ENCODE measurements at regions not wholly inside any gene's neighbourhood (a gene's known extent, or its start where the extent isn't known, plus 50 kb on each side); places are given as distances from the start of the nearest gene placed in this dataset.

GRCh38 chr2:6773007-6773693 is 92.6 kb downstream of the CMPK2 start:
- Histone ChIP-seq H3K4me2 (ENCODE audit: low read length) (peak overlapping the region; percentile 92), H4K20me1 (ENCODE audit: insufficient read depth, low read length) (no peaks in the 10 kb centered on the region), H3K4me3 (ENCODE audit: insufficient read depth, low read depth, low read length) (peak overlapping the region; percentile 48), H3K27ac (ENCODE audit: low read depth, low read length) (no peak overlapping the region), H3K36me3 (ENCODE audit: insufficient read depth, low read length) (no peaks in the 10 kb centered on the region), H3K79me2 (ENCODE audit: insufficient read depth, low read length) (no peaks in the 10 kb centered on the region), H3K4me1 (ENCODE audit: insufficient read depth, low read length) (peaks cover 3% of the 10 kb centered on the region), H3K27me3 (ENCODE audit: insufficient read depth, low read length) (no peaks in the 10 kb centered on the region), H3K9me3 (ENCODE audit: insufficient read depth, low read depth, low read length) (peaks cover 4% of the 10 kb centered on the region), H3K9ac (ENCODE audit: low read length) (peak overlapping the region; percentile 42), H2AFZ (ENCODE audit: low read depth, low read length) (peak overlapping the region; percentile 85)
- H3K4me3 Mint-ChIP-seq (ENCODE audit: unreplicated experiment): no peak overlapping the region
- peaks cover 17% of the 10 kb centered on the region for H3K27me3 Mint-ChIP-seq (ENCODE audit: low read depth, unreplicated experiment)
- no peaks in the 10 kb centered on the region for H3K9me3 Mint-ChIP-seq (ENCODE audit: unreplicated experiment)
- TF ChIP-seq CTCF (IDR thresholded peaks at IDR 0.05; ENCODE audit: insufficient read depth, low read depth, low read length) (peak; percentile 86), EZH2 (IDR thresholded peaks at IDR 0.05; ENCODE audit: insufficient read depth, low read length) (no peak)
- H3K36me3 Mint-ChIP-seq (ENCODE audit: low read depth, unreplicated experiment): peaks cover 2% of the 10 kb centered on the region
- DNase-seq (ENCODE audit: low read depth) (peak; percentile 2), FAIRE-seq (no peak)
- no peaks in the 10 kb centered on the region for H3K4me1 Mint-ChIP-seq (ENCODE audit: low read depth, unreplicated experiment)
- H3K27ac Mint-ChIP-seq (ENCODE audit: unreplicated experiment): no peak overlapping the region

GRCh38 chr2:6773694-6774044 is 92.0 kb downstream of the CMPK2 start:
- DNase-seq (ENCODE audit: low read depth) (no peak), FAIRE-seq (no peak)
- Mint-ChIP-seq H3K36me3 (ENCODE audit: low read depth, unreplicated experiment) (peaks cover 2% of the 10 kb centered on the region), H3K4me3 (ENCODE audit: unreplicated experiment) (no peak overlapping the region), H3K27me3 (ENCODE audit: low read depth, unreplicated experiment) (peaks cover 17% of the 10 kb centered on the region), H3K27ac (ENCODE audit: unreplicated experiment) (no peak overlapping the region), H3K9me3 (ENCODE audit: unreplicated experiment) (no peaks in the 10 kb centered on the region), H3K4me1 (ENCODE audit: low read depth, unreplicated experiment) (no peaks in the 10 kb centered on the region)
- Histone ChIP-seq H3K4me1 (ENCODE audit: insufficient read depth, low read length) (peaks cover 3% of the 10 kb centered on the region), H4K20me1 (ENCODE audit: insufficient read depth, low read length) (no peaks in the 10 kb centered on the region), H3K27me3 (ENCODE audit: insufficient read depth, low read length) (no peaks in the 10 kb centered on the region), H3K9ac (ENCODE audit: low read length) (no peak overlapping the region), H2AFZ (ENCODE audit: low read depth, low read length) (no peak overlapping the region), H3K4me3 (ENCODE audit: insufficient read depth, low read depth, low read length) (no peak overlapping the region), H3K4me2 (ENCODE audit: low read length) (no peak overlapping the region), H3K27ac (ENCODE audit: low read depth, low read length) (no peak overlapping the region), H3K9me3 (ENCODE audit: insufficient read depth, low read depth, low read length) (peaks cover 4% of the 10 kb centered on the region), H3K36me3 (ENCODE audit: insufficient read depth, low read length) (no peaks in the 10 kb centered on the region), H3K79me2 (ENCODE audit: insufficient read depth, low read length) (no peaks in the 10 kb centered on the region)
- no peak for TF ChIP-seq EZH2 (IDR thresholded peaks at IDR 0.05; ENCODE audit: insufficient read depth, low read length)
- no peak for TF ChIP-seq CTCF (IDR thresholded peaks at IDR 0.05; ENCODE audit: insufficient read depth, low read depth, low read length)

GRCh38 chr2:6776125-6776524 is 89.6 kb downstream of the CMPK2 start:
- no peak for FAIRE-seq

More at GRCh38 chr2:6776125-6776524, 89.6 kb downstream of the CMPK2 start:
- H3K27ac Mint-ChIP-seq (ENCODE audit: unreplicated experiment): no peak overlapping the region
- no peak overlapping the region for H3K4me3 Mint-ChIP-seq (ENCODE audit: unreplicated experiment)
- peaks cover 2% of the 10 kb centered on the region for H3K36me3 Mint-ChIP-seq (ENCODE audit: low read depth, unreplicated experiment)
- H3K4me1 Mint-ChIP-seq (ENCODE audit: low read depth, unreplicated experiment): no peaks in the 10 kb centered on the region
- Histone ChIP-seq H3K4me2 (ENCODE audit: low read length) (no peak overlapping the region), H4K20me1 (ENCODE audit: insufficient read depth, low read length) (no peaks in the 10 kb centered on the region), H3K4me3 (ENCODE audit: insufficient read depth, low read depth, low read length) (no peak overlapping the region), H3K79me2 (ENCODE audit: insufficient read depth, low read length) (no peaks in the 10 kb centered on the region), H3K36me3 (ENCODE audit: insufficient read depth, low read length) (no peaks in the 10 kb centered on the region), H3K27me3 (ENCODE audit: insufficient read depth, low read length) (no peaks in the 10 kb centered on the region), H3K9me3 (ENCODE audit: insufficient read depth, low read depth, low read length) (no peaks in the 10 kb centered on the region), H3K27ac (ENCODE audit: low read depth, low read length) (no peak overlapping the region), H3K4me1 (ENCODE audit: insufficient read depth, low read length) (peaks cover 3% of the 10 kb centered on the region), H2AFZ (ENCODE audit: low read depth, low read length) (no peak overlapping the region), H3K9ac (ENCODE audit: low read length) (no peak overlapping the region)
- peaks cover 20% of the 10 kb centered on the region for H3K27me3 Mint-ChIP-seq (ENCODE audit: low read depth, unreplicated experiment)
- DNase-seq (ENCODE audit: low read depth): no peak
- no peaks in the 10 kb centered on the region for H3K9me3 Mint-ChIP-seq (ENCODE audit: unreplicated experiment)
- TF ChIP-seq EZH2 (IDR thresholded peaks at IDR 0.05; ENCODE audit: insufficient read depth, low read length): no peak
- TF ChIP-seq CTCF (IDR thresholded peaks at IDR 0.05; ENCODE audit: insufficient read depth, low read depth, low read length): no peak
